ENCODE measurements at regions not wholly inside any gene's neighbourhood (a gene's known extent, or its start where the extent isn't known, plus 50 kb on each side); places are given as distances from the start of the nearest gene placed in this dataset.

DNA sequence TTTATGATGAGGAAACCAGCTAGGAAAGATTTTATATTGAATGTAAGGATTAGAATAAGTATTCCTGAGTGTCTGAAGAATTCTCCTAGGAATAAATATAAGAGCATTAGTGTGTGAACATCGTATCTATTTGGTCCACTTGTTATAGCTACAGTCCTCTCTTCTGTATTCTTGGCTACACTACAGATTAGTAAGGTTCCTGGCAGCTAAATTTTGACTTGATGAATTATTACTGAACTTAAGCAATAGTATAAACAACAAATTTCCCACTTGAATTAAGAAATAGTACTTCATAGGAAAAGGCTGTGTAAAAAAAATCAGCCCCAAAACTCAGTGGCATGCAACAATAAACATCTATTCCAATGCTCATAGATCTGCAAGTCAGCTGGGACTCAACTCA lies 138.4 kb upstream of the G2E3 start:
- TF ChIP-seq, protein P1, sequence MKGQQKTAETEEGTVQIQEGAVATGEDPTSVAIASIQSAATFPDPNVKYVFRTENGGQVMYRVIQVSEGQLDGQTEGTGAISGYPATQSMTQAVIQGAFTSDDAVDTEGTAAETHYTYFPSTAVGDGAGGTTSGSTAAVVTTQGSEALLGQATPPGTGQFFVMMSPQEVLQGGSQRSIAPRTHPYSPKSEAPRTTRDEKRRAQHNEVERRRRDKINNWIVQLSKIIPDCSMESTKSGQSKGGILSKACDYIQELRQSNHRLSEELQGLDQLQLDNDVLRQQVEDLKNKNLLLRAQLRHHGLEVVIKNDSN (IDR thresholded peaks at IDR 0.05), result no peak
- no peak for TF ChIP-seq CREB1 (IDR thresholded peaks at IDR 0.05; ENCODE audit: low read depth)
- TF ChIP-seq EP300 (IDR thresholded peaks at IDR 0.05; ENCODE audit: borderline replicate concordance), result no peak
- TF ChIP-seq YY1 (IDR thresholded peaks at IDR 0.05; ENCODE audit: low read depth), result no peak
- TF ChIP-seq CEBPB (IDR thresholded peaks at IDR 0.05), result no peak
- TF ChIP-seq RAD21 (IDR thresholded peaks at IDR 0.05; ENCODE audit: low read depth), result no peak
- TF ChIP-seq, protein P2, sequence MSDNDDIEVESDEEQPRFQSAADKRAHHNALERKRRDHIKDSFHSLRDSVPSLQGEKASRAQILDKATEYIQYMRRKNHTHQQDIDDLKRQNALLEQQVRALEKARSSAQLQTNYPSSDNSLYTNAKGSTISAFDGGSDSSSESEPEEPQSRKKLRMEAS (IDR thresholded peaks at IDR 0.05), result no peak
- TF ChIP-seq, protein P3, sequence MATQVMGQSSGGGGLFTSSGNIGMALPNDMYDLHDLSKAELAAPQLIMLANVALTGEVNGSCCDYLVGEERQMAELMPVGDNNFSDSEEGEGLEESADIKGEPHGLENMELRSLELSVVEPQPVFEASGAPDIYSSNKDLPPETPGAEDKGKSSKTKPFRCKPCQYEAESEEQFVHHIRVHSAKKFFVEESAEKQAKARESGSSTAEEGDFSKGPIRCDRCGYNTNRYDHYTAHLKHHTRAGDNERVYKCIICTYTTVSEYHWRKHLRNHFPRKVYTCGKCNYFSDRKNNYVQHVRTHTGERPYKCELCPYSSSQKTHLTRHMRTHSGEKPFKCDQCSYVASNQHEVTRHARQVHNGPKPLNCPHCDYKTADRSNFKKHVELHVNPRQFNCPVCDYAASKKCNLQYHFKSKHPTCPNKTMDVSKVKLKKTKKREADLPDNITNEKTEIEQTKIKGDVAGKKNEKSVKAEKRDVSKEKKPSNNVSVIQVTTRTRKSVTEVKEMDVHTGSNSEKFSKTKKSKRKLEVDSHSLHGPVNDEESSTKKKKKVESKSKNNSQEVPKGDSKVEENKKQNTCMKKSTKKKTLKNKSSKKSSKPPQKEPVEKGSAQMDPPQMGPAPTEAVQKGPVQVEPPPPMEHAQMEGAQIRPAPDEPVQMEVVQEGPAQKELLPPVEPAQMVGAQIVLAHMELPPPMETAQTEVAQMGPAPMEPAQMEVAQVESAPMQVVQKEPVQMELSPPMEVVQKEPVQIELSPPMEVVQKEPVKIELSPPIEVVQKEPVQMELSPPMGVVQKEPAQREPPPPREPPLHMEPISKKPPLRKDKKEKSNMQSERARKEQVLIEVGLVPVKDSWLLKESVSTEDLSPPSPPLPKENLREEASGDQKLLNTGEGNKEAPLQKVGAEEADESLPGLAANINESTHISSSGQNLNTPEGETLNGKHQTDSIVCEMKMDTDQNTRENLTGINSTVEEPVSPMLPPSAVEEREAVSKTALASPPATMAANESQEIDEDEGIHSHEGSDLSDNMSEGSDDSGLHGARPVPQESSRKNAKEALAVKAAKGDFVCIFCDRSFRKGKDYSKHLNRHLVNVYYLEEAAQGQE (IDR thresholded peaks at IDR 0.05; ENCODE audit: low read depth), result no peak
- TF ChIP-seq ZBTB7A (IDR thresholded peaks at IDR 0.05; ENCODE audit: low read depth), result no peak
- TF ChIP-seq FOXM1 (IDR thresholded peaks at IDR 0.05; ENCODE audit: borderline replicate concordance, low read depth), result no peak

GRCh38 chr14:30426463-30426862 lies 132.5 kb upstream of the G2E3 start:
- TF ChIP-seq, protein P3 (IDR thresholded peaks at IDR 0.05; ENCODE audit: low read depth), result no peak
- TF ChIP-seq CEBPB (IDR thresholded peaks at IDR 0.05), result no peak
- no peak for TF ChIP-seq TCF12 (IDR thresholded peaks at IDR 0.05; ENCODE audit: low read depth)
- TF ChIP-seq TEAD4 (IDR thresholded peaks at IDR 0.05), result no peak
- TF ChIP-seq, protein P1 (IDR thresholded peaks at IDR 0.05), result no peak
- no peak for TF ChIP-seq YY1 (IDR thresholded peaks at IDR 0.05; ENCODE audit: low read depth)
- TF ChIP-seq NFIC (IDR thresholded peaks at IDR 0.05), result no peak

DNA sequence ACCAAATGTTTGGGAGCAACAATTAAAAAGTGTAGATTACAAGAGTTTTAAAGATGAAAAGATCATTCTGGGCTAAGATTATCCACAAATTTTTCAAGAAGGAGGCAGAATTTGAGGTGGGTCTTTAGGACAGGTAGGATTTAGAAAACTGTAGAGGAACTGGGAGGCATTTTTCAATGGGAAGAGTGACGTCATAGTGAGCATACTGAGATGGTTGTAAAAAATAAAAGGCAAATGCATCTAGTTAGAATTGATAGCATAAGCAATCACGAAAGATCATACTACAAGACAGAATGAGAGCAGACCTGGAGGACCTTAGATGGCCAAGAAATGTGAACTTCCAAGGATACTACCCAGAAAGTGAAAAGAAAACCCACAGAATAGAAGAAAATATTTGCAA lies 131.6 kb upstream of the G2E3 start:
- TF ChIP-seq RAD21 (IDR thresholded peaks at IDR 0.05; ENCODE audit: low read depth) (no peak), TCF12 (IDR thresholded peaks at IDR 0.05; ENCODE audit: low read depth) (no peak), FOXM1 (IDR thresholded peaks at IDR 0.05; ENCODE audit: borderline replicate concordance, low read depth) (no peak), EGR1 (IDR thresholded peaks at IDR 0.05) (no peak), ZBTB7A (IDR thresholded peaks at IDR 0.05; ENCODE audit: low read depth) (no peak), YY1 (IDR thresholded peaks at IDR 0.05; ENCODE audit: low read depth) (no peak), CREB1 (IDR thresholded peaks at IDR 0.05; ENCODE audit: low read depth) (no peak), TAF1 (IDR thresholded peaks at IDR 0.05; ENCODE audit: low read depth) (no peak), EP300 (IDR thresholded peaks at IDR 0.05; ENCODE audit: borderline replicate concordance) (no peak), NFIC (IDR thresholded peaks at IDR 0.05) (no peak), TEAD4 (IDR thresholded peaks at IDR 0.05) (no peak), CEBPB (IDR thresholded peaks at IDR 0.05) (no peak)
- TF ChIP-seq, protein P2 (IDR thresholded peaks at IDR 0.05), result no peak
- TF ChIP-seq, protein P1 (IDR thresholded peaks at IDR 0.05), result no peak
- TF ChIP-seq, protein P3 (IDR thresholded peaks at IDR 0.05; ENCODE audit: low read depth), result no peak

GRCh38 chr14:30427846-30428245 lies 131.1 kb upstream of the G2E3 start:
- no peak for TF ChIP-seq ZBTB7A (IDR thresholded peaks at IDR 0.05; ENCODE audit: low read depth)
- no peak for TF ChIP-seq RAD21 (IDR thresholded peaks at IDR 0.05; ENCODE audit: low read depth)
- TF ChIP-seq CREB1 (IDR thresholded peaks at IDR 0.05; ENCODE audit: low read depth), result no peak
- TF ChIP-seq NFIC (IDR thresholded peaks at IDR 0.05), result no peak
- TF ChIP-seq EP300 (IDR thresholded peaks at IDR 0.05; ENCODE audit: borderline replicate concordance), result no peak
- TF ChIP-seq, protein P1 (IDR thresholded peaks at IDR 0.05), result no peak
- no peak for TF ChIP-seq TEAD4 (IDR thresholded peaks at IDR 0.05)
- no peak for TF ChIP-seq CEBPB (IDR thresholded peaks at IDR 0.05)
- TF ChIP-seq YY1 (IDR thresholded peaks at IDR 0.05; ENCODE audit: low read depth), result no peak
- no peak for TF ChIP-seq FOXM1 (IDR thresholded peaks at IDR 0.05; ENCODE audit: borderline replicate concordance, low read depth)
- TF ChIP-seq TAF1 (IDR thresholded peaks at IDR 0.05; ENCODE audit: low read depth), result no peak
- TF ChIP-seq, protein P2 (IDR thresholded peaks at IDR 0.05), result no peak
- no peak for TF ChIP-seq TCF12 (IDR thresholded peaks at IDR 0.05; ENCODE audit: low read depth)
